H1 (cell line): ENCODE measurements at regions not wholly inside any gene's neighbourhood (a gene's known extent, or its start where the extent isn't known, plus 50 kb on each side); places are given as distances from the start of the nearest gene placed in this dataset.

ENCODE experiments used
- CTCF ChIA-PET: fragments of 300-600 bp; sonication (Branson Sonifier 250); formaldehyde crosslinking; loops from one replicate; lab custom pipeline; 2021; ENCODE audit not compliant: partially characterized antibody; lab: Charles Lee
- POLR2A ChIA-PET: fragments of 300-600 bp; sonication (Branson Sonifier 250); formaldehyde crosslinking; loops from one replicate; lab custom pipeline; 2021; ENCODE audit warnings: inconsistent platforms; ENCODE audit not compliant: partially characterized antibody; lab: Charles Lee
- DNase-seq, 2 experiments: peaks; one replicate each; pipeline versions ENCODE4 v3.0.0 to v3.0.0-alpha.2; 2010 to 2022; ENCODE audit warnings: low spot score in 2 of 2, low read depth in 1 of 2, mixed read lengths in 1 of 2
- FAIRE-seq: peaks from 2 replicates; lab custom pipeline; 2011; peaks lifted over from hg19 to GRCh38; lab: Jason Lieb, UNC
- H2AFZ ChIP-seq: 2 replicates; pipeline ENCODE4 v1.8.1; 2012; ENCODE audit warnings: low read length, inconsistent platforms
- H2AK5ac ChIP-seq: 2 replicates; pipeline ENCODE4 v1.6.1; 2013; ENCODE audit warnings: low read depth, low read length
- H2BK120ac ChIP-seq: replicated peaks from 2 replicates; pipeline ENCODE3; 2013; ENCODE audit warnings: low read depth, low read length, inconsistent platforms
- H2BK12ac ChIP-seq: 2 replicates; pipeline ENCODE4 v1.6.1; 2013; ENCODE audit warnings: low read depth, low read length
- H2BK15ac ChIP-seq: 2 replicates; pipeline ENCODE4 v1.6.1; 2013; ENCODE audit warnings: low read length
- H2BK20ac ChIP-seq: 2 replicates; pipeline ENCODE4 v1.6.1; 2013; ENCODE audit warnings: low read length
- H2BK5ac ChIP-seq: 2 replicates; pipeline ENCODE4 v1.6.1; 2013; ENCODE audit warnings: low read depth, low read length
- H3K14ac ChIP-seq: 2 replicates; pipeline ENCODE4 v1.6.1; 2013; ENCODE audit warnings: inconsistent platforms; ENCODE audit not compliant: insufficient read length
- H3K18ac ChIP-seq: 2 replicates; pipeline ENCODE4 v1.6.1; 2013; ENCODE audit warnings: low read length; ENCODE audit errors: extremely low read depth
- H3K23ac ChIP-seq: 2 replicates; pipeline ENCODE4 v1.6.1; 2013; ENCODE audit warnings: inconsistent platforms; ENCODE audit not compliant: insufficient read length
- H3K23me2 ChIP-seq: 2 replicates; pipeline ENCODE4 v1.6.1; 2013; ENCODE audit warnings: low read depth, low read length
- H3K27ac ChIP-seq: 2 replicates; pipeline ENCODE4 v1.6.1; 2011; ENCODE audit warnings: low read depth, low read length, inconsistent platforms
- H3K27me3 ChIP-seq, 4 experiments: replicated peaks in 1 of 4; 1 replicate in 1 of 4; 2 replicates in 3 of 4; pipeline versions ENCODE4 v1.6.1 to v1.8.1; 2011 to 2013; ENCODE audit warnings: low read length in 3 of 4, mild to moderate bottlenecking in 3 of 4, inconsistent platforms in 2 of 4, mixed read lengths in 2 of 4, moderate library complexity in 1 of 4; ENCODE audit not compliant: control insufficient read depth in 3 of 4, insufficient read depth in 3 of 4; ENCODE audit errors: extremely low read depth in 1 of 4
- H3K36me3 ChIP-seq, 4 experiments: 2 replicates each; pipeline versions ENCODE4 v1.6.1 to v1.8.1; 2011 to 2013; ENCODE audit warnings: mild to moderate bottlenecking in 4 of 4, low read length in 3 of 4, moderate library complexity in 2 of 4, control low read depth in 1 of 4, inconsistent platforms in 1 of 4; ENCODE audit not compliant: insufficient read depth in 4 of 4, control insufficient read depth in 2 of 4
- H3K4ac ChIP-seq: replicated peaks from 2 replicates; pipeline ENCODE3; 2013; ENCODE audit warnings: low read length, low read depth, mixed read lengths, inconsistent platforms; ENCODE audit not compliant: insufficient read length
- H3K4me1 ChIP-seq, 4 experiments: replicated peaks in 1 of 4; 1 replicate in 1 of 4; 2 replicates in 3 of 4; pipeline versions ENCODE4 v1.6.1 to v1.8.1; 2011 to 2013; ENCODE audit warnings: low read length in 3 of 4, inconsistent platforms in 2 of 4, mixed read lengths in 1 of 4; ENCODE audit not compliant: insufficient read depth in 4 of 4, control insufficient read depth in 3 of 4
- H3K4me2 ChIP-seq, 2 experiments: 2 replicates each; pipeline versions ENCODE4 v1.6.1 to v1.8.1; 2011 to 2013; ENCODE audit warnings: low read depth in 2 of 2, low read length in 2 of 2, control low read depth in 1 of 2, inconsistent platforms in 1 of 2, mild to moderate bottlenecking in 1 of 2; ENCODE audit not compliant: insufficient read depth in 1 of 2
- H3K4me3 ChIP-seq, 4 experiments: fragments of 200-600, 300-600 bp in 1 of 4; sonication (generic), shearing (Covaris generic), sonication (Bioruptor Twin) in 1 of 4; 2 replicates each; pipeline versions ENCODE4 v1.5.1 to v1.8.1; 2011 to 2016; ENCODE audit warnings: low read length in 4 of 4, low read depth in 3 of 4, control low read depth in 2 of 4, inconsistent platforms in 2 of 4, mild to moderate bottlenecking in 2 of 4, mixed read lengths in 1 of 4, moderate library complexity in 1 of 4; ENCODE audit not compliant: insufficient read depth in 2 of 4; ENCODE audit errors: extremely low read depth in 1 of 4
- H3K56ac ChIP-seq: replicated peaks from 2 replicates; pipeline ENCODE3; 2013; ENCODE audit warnings: low read depth, mild to moderate bottlenecking, mixed read lengths, low read length, inconsistent platforms; ENCODE audit not compliant: insufficient read length
- H3K79me1 ChIP-seq: 2 replicates; pipeline ENCODE4 v1.6.1; 2013; ENCODE audit warnings: low read depth, low read length, control low read depth
- H3K79me2 ChIP-seq, 2 experiments: 2 replicates each; pipeline versions ENCODE4 v1.6.1 to v1.8.1; 2012 to 2013; ENCODE audit warnings: low read length in 2 of 2, mild to moderate bottlenecking in 2 of 2, inconsistent platforms in 1 of 2; ENCODE audit not compliant: insufficient read depth in 2 of 2, control insufficient read depth in 1 of 2
- H3K9ac ChIP-seq, 4 experiments: replicated peaks in 1 of 4; 1 replicate in 1 of 4; 2 replicates in 3 of 4; pipeline versions ENCODE4 v1.6.1 to v1.8.1; 2011 to 2013; ENCODE audit warnings: low read depth in 3 of 4, low read length in 3 of 4, control low read depth in 2 of 4, mild to moderate bottlenecking in 2 of 4, moderate library complexity in 2 of 4, inconsistent platforms in 1 of 4; ENCODE audit errors: extremely low read depth in 1 of 4
- H3K9me3 ChIP-seq, 2 experiments: 2 replicates each; pipeline versions ENCODE4 v1.6.1 to v1.8.1; 2012 to 2013; ENCODE audit warnings: mild to moderate bottlenecking in 2 of 2, moderate library complexity in 2 of 2, control low read depth in 1 of 2, inconsistent platforms in 1 of 2, low read depth in 1 of 2, low read length in 1 of 2, mixed read lengths in 1 of 2; ENCODE audit not compliant: insufficient read depth in 2 of 2
- H4K20me1 ChIP-seq, 2 experiments: replicated peaks in 1 of 2; 2 replicates each; pipeline versions ENCODE3 to v1.8.1; 2011 to 2013; ENCODE audit warnings: inconsistent platforms in 2 of 2, low read length in 2 of 2, mild to moderate bottlenecking in 1 of 2; ENCODE audit not compliant: insufficient read depth in 2 of 2, control insufficient read depth in 1 of 2
- H4K5ac ChIP-seq: 2 replicates; pipeline ENCODE4 v1.6.1; 2013; ENCODE audit warnings: low read length, low read depth, mixed read lengths, inconsistent platforms; ENCODE audit not compliant: insufficient read length
- H4K8ac ChIP-seq: 2 replicates; pipeline ENCODE4 v1.8.0; 2013; ENCODE audit warnings: mild to moderate bottlenecking, moderate library complexity, low read length, inconsistent platforms; ENCODE audit not compliant: insufficient read depth; ENCODE audit errors: extremely low read depth
- H4K91ac ChIP-seq: replicated peaks from 2 replicates; pipeline ENCODE3; 2013; ENCODE audit warnings: low read length, mixed read lengths, inconsistent platforms; ENCODE audit not compliant: insufficient read length
- POLR2A ChIP-seq, 2 experiments: IDR thresholded peaks; 1 replicate in 1 of 2; 2 replicates in 1 of 2; pipeline ENCODE4 v1.6.1; 2011; ENCODE audit warnings: low read depth in 2 of 2, low read length in 2 of 2, mild to moderate bottlenecking in 2 of 2; ENCODE audit errors: control extremely low read depth in 1 of 2
- WGBS, 2 experiments: shearing (Covaris generic) in 1 of 2; methylation state at CpG; one replicate each; pipeline versions ENCODE4 v1.1.6 to v1.1.7; 2013 to 2015; ENCODE audit warnings: low lambda C conversion rate in 2 of 2, mixed read lengths in 2 of 2, inconsistent platforms in 1 of 2, low coverage in 1 of 2, missing lambda C conversion rate in 1 of 2; ENCODE audit not compliant: insufficient replicate concordance in 2 of 2, insufficient coverage in 1 of 2, insufficient read length in 1 of 2; ENCODE audit errors: extremely low coverage in 1 of 2, missing lambda C conversion rate in 1 of 2; 5-methylcytosine and 5-hydroxymethylcytosine counted together

DNA sequence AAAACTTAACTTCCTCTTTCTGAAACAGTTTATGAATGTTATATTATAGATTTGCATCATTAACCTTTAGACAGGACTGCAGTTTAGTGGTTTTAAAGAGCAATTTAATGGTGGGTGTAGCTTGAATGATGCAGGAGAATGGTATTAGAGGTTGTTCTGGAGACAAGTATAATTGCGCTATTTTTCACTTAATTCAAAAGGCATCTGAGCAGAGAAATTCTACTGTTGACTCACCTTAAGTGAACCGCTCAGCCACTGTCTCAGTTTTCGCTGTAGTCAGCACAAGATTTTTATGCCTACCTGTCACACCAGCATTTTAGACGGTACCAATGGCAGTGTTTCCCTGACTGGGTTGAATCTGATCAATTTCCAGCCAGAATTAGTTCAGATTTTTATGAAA is 348.8 kb upstream of the DCBLD2 start:
- Histone ChIP-seq H2BK15ac (no peak overlapping the region), H2BK12ac (no peak overlapping the region), H3K4ac (no peak overlapping the region), H3K9me3 (no peaks in the 10 kb centered on the region), H2BK120ac (no peak overlapping the region), H3K23ac (no peak overlapping the region), H3K4me1 (no peaks in the 10 kb centered on the region), H4K20me1 (no peaks in the 10 kb centered on the region), H2BK5ac (no peak overlapping the region), H3K27ac (no peak overlapping the region), H4K8ac (no peak overlapping the region), H4K5ac (no peak overlapping the region), H2BK20ac (no peak overlapping the region), H3K79me1 (no peaks in the 10 kb centered on the region), H3K23me2 (no peaks in the 10 kb centered on the region), H3K14ac (no peak overlapping the region), H4K91ac (no peak overlapping the region), H3K36me3 (no peaks in the 10 kb centered on the region), H3K27me3 (no peaks in the 10 kb centered on the region), H2AK5ac (no peak overlapping the region), H3K4me2 (no peak overlapping the region), H3K56ac (no peak overlapping the region), H3K79me2 (no peaks in the 10 kb centered on the region), H3K18ac (no peak overlapping the region), H3K4me3 (no peak overlapping the region), H2AFZ (no peak overlapping the region), H3K9ac (no peak overlapping the region)
- FAIRE-seq (no peak), DNase-seq (no peak)
- no peak for TF ChIP-seq POLR2A (IDR thresholded peaks at IDR 0.05; ENCODE audit: control extremely low read depth in 1 of 2, low read depth in 2 of 2, low read length in 2 of 2)
- 88% methylated on average over 3 of the region's 4 CpGs; no CpG with 5 or more reads in 1 of the 2 experiments for WGBS, 2 experiments
- ChIA-PET CTCF (no interaction called here), POLR2A (no interaction called here)
